ENCODE measurements at regions not wholly inside any gene's neighbourhood (a gene's known extent, or its start where the extent isn't known, plus 50 kb on each side); places are given as distances from the start of the nearest gene placed in this dataset.

DNA sequence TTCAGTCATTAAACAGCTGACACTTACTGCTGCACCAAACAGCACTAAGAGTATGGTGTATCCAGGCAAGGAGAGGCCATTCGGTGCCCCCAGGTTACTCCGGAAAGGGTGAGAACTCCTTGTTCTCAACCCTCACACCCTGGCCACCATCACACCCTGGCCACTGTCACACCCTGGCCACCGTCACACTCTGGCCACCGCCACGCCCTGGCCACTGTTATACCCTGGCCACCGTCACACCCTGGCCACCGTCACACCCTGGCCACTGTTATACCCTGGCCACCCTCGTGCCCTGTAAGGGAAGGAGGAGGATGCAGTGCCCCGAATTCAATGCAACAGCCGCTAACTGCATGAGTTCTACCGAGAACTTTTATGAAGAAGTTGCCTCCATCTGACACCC is 644.4 kb downstream of the TBC1D22A start:
- CTCF ChIA-PET (ENCODE audit: low intra/inter-chr PET ratio, low total read pairs), result no interaction called here
- POLR2A ChIA-PET, result no interaction called here

DNA sequence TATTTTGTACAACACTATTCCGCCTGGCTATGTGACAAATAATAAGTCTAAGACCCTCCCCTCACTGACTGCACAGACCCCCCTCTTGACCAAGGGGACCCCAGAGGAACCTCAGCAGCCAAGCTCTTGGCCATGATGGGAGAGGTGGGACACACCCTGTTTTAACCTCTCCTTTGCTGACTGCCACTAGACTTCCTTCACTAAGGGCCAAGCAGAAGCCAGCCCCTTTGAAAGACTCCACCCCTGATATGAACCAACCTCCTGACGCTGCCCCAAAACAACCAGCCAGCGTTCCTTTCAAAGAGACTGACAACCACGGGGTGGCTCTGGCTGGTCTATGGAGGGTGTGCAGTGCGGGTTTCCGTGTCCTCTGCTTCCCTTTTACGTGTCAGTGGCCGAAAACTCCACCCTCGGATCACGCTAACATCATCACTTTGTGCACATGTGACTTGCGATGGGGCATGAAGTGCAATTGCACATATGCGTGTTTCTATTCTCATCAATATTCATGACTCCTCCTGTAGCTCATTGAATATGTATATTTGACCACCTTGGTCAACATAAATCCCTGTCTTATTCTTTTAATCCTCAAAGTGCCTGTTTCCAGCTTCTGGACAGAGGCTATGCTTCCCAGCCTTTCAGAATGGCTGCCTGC is 643.9 kb downstream of the TBC1D22A start:
- ATAC-seq, result no peak
- Histone ChIP-seq H3K36me3 (replicated peaks in 1 of 2; ENCODE audit: control insufficient read depth in 1 of 2, insufficient read depth in 2 of 2, low read length in 2 of 2) (no peaks in the 10 kb centered on the region), H3K79me2 (ENCODE audit: insufficient read depth, low read length) (no peaks in the 10 kb centered on the region), H3K4me2 (ENCODE audit: low read depth, low read length) (no peak overlapping the region), H3K4me1 (ENCODE audit: insufficient read depth, low read length) (no peaks in the 10 kb centered on the region), H3K9ac (ENCODE audit: insufficient read depth, low read depth, low read length) (no peak overlapping the region), H3K27ac (ENCODE audit: extremely low read length, insufficient read depth, low read length) (no peak overlapping the region), H3K4me3 (replicated peaks in 1 of 3; ENCODE audit: insufficient read depth in 1 of 3, low read depth in 2 of 3, low read length in 3 of 3) (no peak overlapping the region), H3K27me3 (ENCODE audit: control insufficient read depth in 1 of 2, insufficient read depth in 2 of 2, low read length in 2 of 2) (peaks cover 0 to 59% of the 10 kb centered on the region in 2 experiments; a peak in 4 of 5 replicates), H3K9me3 (ENCODE audit: low read length) (no peaks in the 10 kb centered on the region), H2AFZ (ENCODE audit: low read length) (no peak overlapping the region), H4K20me1 (ENCODE audit: insufficient read depth, low read length) (no peaks in the 10 kb centered on the region)
- no peak for TF ChIP-seq TBL1XR1 (IDR thresholded peaks at IDR 0.05; ENCODE audit: borderline replicate concordance, low read length, partially characterized antibody)
- TF ChIP-seq ZBTB8A (CRISPR knock-in tag; IDR thresholded peaks at IDR 0.05; ENCODE audit: borderline replicate concordance, low read depth), result no peak
- TF ChIP-seq, protein P1, sequence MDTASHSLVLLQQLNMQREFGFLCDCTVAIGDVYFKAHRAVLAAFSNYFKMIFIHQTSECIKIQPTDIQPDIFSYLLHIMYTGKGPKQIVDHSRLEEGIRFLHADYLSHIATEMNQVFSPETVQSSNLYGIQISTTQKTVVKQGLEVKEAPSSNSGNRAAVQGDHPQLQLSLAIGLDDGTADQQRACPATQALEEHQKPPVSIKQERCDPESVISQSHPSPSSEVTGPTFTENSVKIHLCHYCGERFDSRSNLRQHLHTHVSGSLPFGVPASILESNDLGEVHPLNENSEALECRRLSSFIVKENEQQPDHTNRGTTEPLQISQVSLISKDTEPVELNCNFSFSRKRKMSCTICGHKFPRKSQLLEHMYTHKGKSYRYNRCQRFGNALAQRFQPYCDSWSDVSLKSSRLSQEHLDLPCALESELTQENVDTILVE (CRISPR knock-in tag; IDR thresholded peaks at IDR 0.05), result no peak
- TF ChIP-seq ZNF20 (CRISPR knock-in tag; IDR thresholded peaks at IDR 0.05), result no peak
- TF ChIP-seq YEATS4 (CRISPR knock-in tag; IDR thresholded peaks at IDR 0.05; ENCODE audit: borderline replicate concordance), result no peak
- no peak for TF ChIP-seq PAWR (CRISPR knock-in tag; IDR thresholded peaks at IDR 0.05; ENCODE audit: borderline replicate concordance)
- TF ChIP-seq, protein P2, sequence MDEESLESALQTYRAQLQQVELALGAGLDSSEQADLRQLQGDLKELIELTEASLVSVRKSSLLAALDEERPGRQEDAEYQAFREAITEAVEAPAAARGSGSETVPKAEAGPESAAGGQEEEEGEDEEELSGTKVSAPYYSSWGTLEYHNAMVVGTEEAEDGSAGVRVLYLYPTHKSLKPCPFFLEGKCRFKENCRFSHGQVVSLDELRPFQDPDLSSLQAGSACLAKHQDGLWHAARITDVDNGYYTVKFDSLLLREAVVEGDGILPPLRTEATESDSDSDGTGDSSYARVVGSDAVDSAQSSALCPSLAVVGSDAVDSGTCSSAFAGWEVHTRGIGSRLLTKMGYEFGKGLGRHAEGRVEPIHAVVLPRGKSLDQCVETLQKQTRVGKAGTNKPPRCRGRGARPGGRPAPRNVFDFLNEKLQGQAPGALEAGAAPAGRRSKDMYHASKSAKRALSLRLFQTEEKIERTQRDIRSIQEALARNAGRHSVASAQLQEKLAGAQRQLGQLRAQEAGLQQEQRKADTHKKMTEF (CRISPR knock-in tag; IDR thresholded peaks at IDR 0.05), result no peak
- no peak for DNase-seq (ENCODE audit: low spot score)
- BruUV-seq (replicated peaks), result no TSS peak
- in situ Hi-C loops (cut with HindIII; ENCODE audit: extremely low pct_ligation_motif_present, low pct_unique_long_range_greater_than_20kb) (no loop called here), intact Hi-C loops (cut with micrococcal nuclease; ENCODE audit: unreplicated experiment) (no loop called here)
- 24% methylated on average over 9 of the region's 12 CpGs for WGBS (ENCODE audit: low lambda C conversion rate)
- CTCF ChIA-PET (ENCODE audit: low intra/inter-chr PET ratio, low total read pairs), result no interaction called here
- no peak for FAIRE-seq
- POLR2A ChIA-PET, result no interaction called here

More for the DNA sequence above, 644.4 kb downstream of the TBC1D22A start:
- H3K4me1 ChIP-seq (ENCODE audit: insufficient read depth, low read length), result no peaks in the 10 kb centered on the region
- TF ChIP-seq MYC (CRISPR knock-in tag; IDR thresholded peaks at IDR 0.05; ENCODE audit: borderline replicate concordance), result no peak
- TF ChIP-seq LCORL (IDR thresholded peaks at IDR 0.05), result no peak
- no peak for TF ChIP-seq LCORL (CRISPR knock-in tag; IDR thresholded peaks at IDR 0.05)
- TF ChIP-seq RFX1 (IDR thresholded peaks at IDR 0.05), result no peak
- no peak for TF ChIP-seq JUN (CRISPR knock-in tag; IDR thresholded peaks at IDR 0.05)
- TF ChIP-seq SAP130 (CRISPR knock-in tag; IDR thresholded peaks at IDR 0.05; ENCODE audit: low read depth), result no peak
- TF ChIP-seq ZNF292 (CRISPR knock-in tag; IDR thresholded peaks at IDR 0.05; ENCODE audit: borderline replicate concordance, low read depth), result no peak
- H3K27ac ChIP-seq (ENCODE audit: extremely low read length, insufficient read depth, low read length), result no peak overlapping the region
- H3K9ac ChIP-seq (ENCODE audit: insufficient read depth, low read depth, low read length), result no peak overlapping the region
- BruUV-seq (replicated peaks), result no TSS peak
- WGBS (ENCODE audit: low lambda C conversion rate), result 52% methylated on average over 4 of the region's 11 CpGs
- in situ Hi-C loops (cut with HindIII; ENCODE audit: extremely low pct_ligation_motif_present, low pct_unique_long_range_greater_than_20kb) (no loop called here), intact Hi-C loops (cut with micrococcal nuclease; ENCODE audit: unreplicated experiment) (no loop called here)
- H3K9me3 ChIP-seq (ENCODE audit: low read length), result no peaks in the 10 kb centered on the region
- H3K27me3 ChIP-seq (ENCODE audit: control insufficient read depth in 1 of 2, insufficient read depth in 2 of 2, low read length in 2 of 2), result peaks cover 0 to 54% of the 10 kb centered on the region in 2 experiments; a peak in 4 of 5 replicates
- no peak for ATAC-seq
- H2AFZ ChIP-seq (ENCODE audit: low read length), result no peak overlapping the region
- no peaks in the 10 kb centered on the region for H3K79me2 ChIP-seq (ENCODE audit: insufficient read depth, low read length)
- DNase-seq (ENCODE audit: low spot score), result no peak
- H4K20me1 ChIP-seq (ENCODE audit: insufficient read depth, low read length), result no peaks in the 10 kb centered on the region
- FAIRE-seq, result no peak
- H3K4me3 ChIP-seq (replicated peaks in 1 of 3; ENCODE audit: insufficient read depth in 1 of 3, low read depth in 2 of 3, low read length in 3 of 3), result no peak overlapping the region
- H3K36me3 ChIP-seq (replicated peaks in 1 of 2; ENCODE audit: control insufficient read depth in 1 of 2, insufficient read depth in 2 of 2, low read length in 2 of 2), result no peaks in the 10 kb centered on the region
- no peak overlapping the region for H3K4me2 ChIP-seq (ENCODE audit: low read depth, low read length)

Measured in HepG2 (cell line).